Epithelial cell of proximal tubule (primary cell): ENCODE measurements at regions not wholly inside any gene's neighbourhood (a gene's known extent, or its start where the extent isn't known, plus 50 kb on each side); places are given as distances from the start of the nearest gene placed in this dataset.

Source experiments
- DNase-seq: peaks from one replicate; pipeline ENCODE4 v3.0.0-alpha.2; 2011; ENCODE audit warnings: low read depth
- H3K4me3 ChIP-seq: 2 replicates; pipeline ENCODE4 v1.5.1; 2011; ENCODE audit warnings: low read depth, mild to moderate bottlenecking, low read length
- TF ChIP-seq, protein P1 (sequence below): conservative IDR thresholded peaks from 2 replicates; pipeline ENCODE4 v1.5.1; 2012; ENCODE audit warnings: low read depth, mild to moderate bottlenecking, low read length

- DNase-seq: no peak
- TF ChIP-seq, protein P1, sequence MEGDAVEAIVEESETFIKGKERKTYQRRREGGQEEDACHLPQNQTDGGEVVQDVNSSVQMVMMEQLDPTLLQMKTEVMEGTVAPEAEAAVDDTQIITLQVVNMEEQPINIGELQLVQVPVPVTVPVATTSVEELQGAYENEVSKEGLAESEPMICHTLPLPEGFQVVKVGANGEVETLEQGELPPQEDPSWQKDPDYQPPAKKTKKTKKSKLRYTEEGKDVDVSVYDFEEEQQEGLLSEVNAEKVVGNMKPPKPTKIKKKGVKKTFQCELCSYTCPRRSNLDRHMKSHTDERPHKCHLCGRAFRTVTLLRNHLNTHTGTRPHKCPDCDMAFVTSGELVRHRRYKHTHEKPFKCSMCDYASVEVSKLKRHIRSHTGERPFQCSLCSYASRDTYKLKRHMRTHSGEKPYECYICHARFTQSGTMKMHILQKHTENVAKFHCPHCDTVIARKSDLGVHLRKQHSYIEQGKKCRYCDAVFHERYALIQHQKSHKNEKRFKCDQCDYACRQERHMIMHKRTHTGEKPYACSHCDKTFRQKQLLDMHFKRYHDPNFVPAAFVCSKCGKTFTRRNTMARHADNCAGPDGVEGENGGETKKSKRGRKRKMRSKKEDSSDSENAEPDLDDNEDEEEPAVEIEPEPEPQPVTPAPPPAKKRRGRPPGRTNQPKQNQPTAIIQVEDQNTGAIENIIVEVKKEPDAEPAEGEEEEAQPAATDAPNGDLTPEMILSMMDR: no peak
Observed at GRCh38 chr5:84637662-84638375, 253.1 kb upstream of the EDIL3 start.

DNA sequence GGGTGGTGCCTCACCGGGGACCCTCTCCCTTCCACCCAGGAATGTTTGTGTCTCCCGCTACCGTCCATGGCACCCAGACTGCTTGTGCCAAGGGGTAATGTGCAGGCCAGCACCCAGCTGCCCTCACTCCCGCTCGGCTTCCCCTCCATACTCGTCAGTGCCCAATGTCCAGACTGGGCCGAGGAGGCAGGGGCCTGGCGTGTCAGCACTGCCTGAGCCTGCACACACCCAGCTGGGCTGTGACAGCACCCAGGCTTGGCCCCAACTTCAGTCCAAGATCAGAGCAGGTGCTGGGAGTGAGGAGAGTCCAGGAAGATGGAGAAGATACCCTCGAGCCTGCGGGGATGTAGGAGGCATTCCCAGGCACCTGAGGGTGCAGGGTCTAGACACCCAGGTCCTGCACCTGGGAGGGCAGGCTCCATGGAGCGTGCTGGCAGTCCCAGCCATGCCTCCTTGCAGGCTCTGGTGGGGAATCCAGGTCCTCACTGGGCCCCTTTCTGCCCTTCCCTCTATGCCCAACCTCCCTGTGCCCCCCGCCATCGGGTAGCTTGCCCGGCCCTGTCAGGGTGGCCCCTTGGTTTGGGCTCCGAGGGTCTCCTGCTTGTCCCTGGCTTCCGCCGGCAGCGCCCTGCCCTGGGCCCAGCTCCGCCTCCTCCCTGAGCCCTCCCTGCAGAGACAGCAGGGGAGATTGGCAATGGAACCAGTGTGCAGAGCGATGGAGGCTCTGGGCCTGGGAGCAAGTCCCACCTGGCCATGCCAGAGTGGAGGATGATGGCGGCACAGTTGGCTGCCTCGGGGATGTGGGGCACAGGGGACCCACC, 250.8 kb upstream of the EDIL3 start:
- H3K4me3 ChIP-seq: no peak overlapping the region
- TF ChIP-seq, protein P1: no peak
- no peak for DNase-seq

More at GRCh38 chr5:84637662-84638375, 253.1 kb upstream of the EDIL3 start:
- H3K4me3 ChIP-seq: no peak overlapping the region

- DNase-seq: no peak
Observed at GRCh38 chr5:84634256-84634655, 249.6 kb upstream of the EDIL3 start.

DNA sequence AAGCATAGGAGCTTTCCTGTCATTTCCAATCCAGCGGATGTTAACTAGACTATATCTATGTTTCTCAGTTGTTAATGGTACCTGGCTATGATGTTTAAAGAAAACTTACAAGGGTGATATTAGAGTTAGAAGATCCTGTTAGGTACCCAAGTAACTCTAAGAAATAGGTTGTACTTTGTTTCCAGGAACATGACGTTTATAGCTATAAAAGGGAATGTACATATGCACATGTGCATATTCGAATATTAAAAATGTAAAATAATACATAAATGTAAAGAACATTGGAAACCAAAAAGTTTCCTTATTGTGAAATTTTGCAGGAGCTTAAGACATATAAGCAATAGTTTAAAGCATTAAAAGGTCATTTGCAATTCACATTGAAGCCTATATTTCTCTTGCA, 247.7 kb upstream of the EDIL3 start:
- DNase-seq: no peak
- no peak overlapping the region for H3K4me3 ChIP-seq
- TF ChIP-seq, protein P1: no peak

More at GRCh38 chr5:84634256-84634655, 249.6 kb upstream of the EDIL3 start:
- no peak overlapping the region for H3K4me3 ChIP-seq
- TF ChIP-seq, protein P1: no peak

GRCh38 chr5:84628918-84629317, 244.2 kb upstream of the EDIL3 start:
- no peak for DNase-seq
- H3K4me3 ChIP-seq: no peak overlapping the region
- TF ChIP-seq, protein P1: no peak

DNA sequence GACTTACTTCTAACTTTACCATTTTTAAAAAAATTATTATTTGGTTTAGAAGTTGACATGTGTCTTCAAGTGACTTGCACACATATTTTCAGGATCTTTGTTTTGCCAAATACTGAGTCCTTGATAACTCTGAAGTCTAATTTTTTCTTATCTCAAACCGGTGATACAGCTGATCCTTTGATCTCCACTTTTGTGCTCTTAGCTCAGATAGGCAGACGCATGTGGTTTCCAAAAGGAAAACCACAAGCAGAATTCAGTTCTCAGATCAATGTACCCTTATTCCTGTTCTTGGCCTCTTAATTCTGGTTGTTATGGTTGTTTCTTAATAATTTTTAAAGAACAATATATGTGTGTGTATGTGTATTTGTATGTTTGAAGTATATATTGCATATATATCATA, 238.3 kb upstream of the EDIL3 start:
- TF ChIP-seq, protein P1: no peak
- DNase-seq: no peak
- H3K4me3 ChIP-seq: no peak overlapping the region
